ENCODE measurements at regions not wholly inside any gene's neighbourhood (a gene's known extent, or its start where the extent isn't known, plus 50 kb on each side); places are given as distances from the start of the nearest gene placed in this dataset.

DNA sequence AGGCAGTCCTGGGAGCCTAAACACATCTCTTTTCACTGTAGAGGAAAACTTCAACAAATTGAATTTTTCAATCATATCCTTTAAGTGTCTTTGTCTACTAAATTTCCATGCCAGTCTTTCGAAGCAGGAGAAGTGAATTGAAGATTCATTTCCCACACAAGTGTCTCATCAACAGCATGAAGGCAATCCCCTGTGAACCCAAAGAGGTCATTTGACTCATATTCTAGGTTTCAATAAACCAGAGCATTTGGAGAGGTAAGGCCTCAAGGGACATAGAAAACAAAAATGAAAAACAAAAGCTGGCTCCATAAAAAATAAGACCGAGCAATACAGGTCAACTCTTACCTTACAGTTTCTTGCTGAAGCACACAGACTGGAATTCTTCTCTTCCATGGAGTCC lies 94.1 kb upstream of the ATP1B1 start:
- no peak for TF ChIP-seq CTCF (IDR thresholded peaks at IDR 0.05; ENCODE audit: insufficient read depth, missing control alignments)
- no peak for DNase-seq (ENCODE audit: insufficient read length, low spot score)
- no peak for FAIRE-seq

DNA sequence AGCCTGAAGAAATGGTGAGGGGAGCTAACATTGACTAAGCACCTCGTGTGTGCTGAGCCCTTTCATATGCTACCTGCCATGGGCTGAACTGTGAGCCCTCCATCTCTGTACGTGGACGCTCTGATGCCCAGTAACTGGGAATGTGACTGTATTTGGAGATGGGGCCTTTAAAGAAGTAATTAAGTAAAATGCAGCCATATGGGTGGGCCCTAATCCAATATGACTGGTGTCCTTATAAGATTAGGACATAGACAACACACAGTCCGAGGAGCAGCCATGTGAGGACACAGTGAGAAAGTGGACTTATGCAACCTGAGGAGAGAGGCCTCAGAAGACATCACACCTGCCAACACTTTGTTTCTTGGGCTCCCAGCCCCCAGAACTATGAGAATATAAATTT lies 92.7 kb upstream of the ATP1B1 start:
- no peak for TF ChIP-seq CTCF (IDR thresholded peaks at IDR 0.05; ENCODE audit: insufficient read depth, missing control alignments)
- DNase-seq (ENCODE audit: insufficient read length, low spot score), result no peak
- no peak for FAIRE-seq

DNA sequence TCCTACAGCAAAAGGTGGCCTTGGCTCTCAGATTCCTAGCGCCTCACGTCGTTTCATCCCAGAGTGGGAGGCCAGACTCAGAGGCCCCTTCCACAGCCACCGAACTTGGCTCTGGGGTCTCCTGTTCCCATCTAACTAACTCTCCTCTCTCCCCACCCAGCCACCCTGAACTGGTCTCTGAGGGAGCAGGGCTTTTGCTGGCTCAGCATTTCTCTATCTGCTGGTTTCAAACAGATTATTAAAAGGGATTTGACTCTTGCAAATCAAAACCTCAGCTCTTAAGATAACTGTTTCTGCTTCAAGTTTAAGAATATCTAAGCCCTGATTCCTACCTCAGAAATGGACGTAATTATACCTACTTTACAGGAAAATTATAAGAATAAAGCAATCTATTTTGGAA lies 91.0 kb upstream of the ATP1B1 start:
- TF ChIP-seq CTCF (IDR thresholded peaks at IDR 0.05; ENCODE audit: insufficient read depth, missing control alignments), result no peak
- DNase-seq (ENCODE audit: insufficient read length, low spot score) (no peak), FAIRE-seq (no peak)

GRCh38 chr1:169018751-169019150 lies 87.7 kb upstream of the ATP1B1 start:
- no peak for FAIRE-seq
- DNase-seq (ENCODE audit: insufficient read length, low spot score), result no peak
- TF ChIP-seq CTCF (IDR thresholded peaks at IDR 0.05; ENCODE audit: insufficient read depth, missing control alignments), result no peak

DNA sequence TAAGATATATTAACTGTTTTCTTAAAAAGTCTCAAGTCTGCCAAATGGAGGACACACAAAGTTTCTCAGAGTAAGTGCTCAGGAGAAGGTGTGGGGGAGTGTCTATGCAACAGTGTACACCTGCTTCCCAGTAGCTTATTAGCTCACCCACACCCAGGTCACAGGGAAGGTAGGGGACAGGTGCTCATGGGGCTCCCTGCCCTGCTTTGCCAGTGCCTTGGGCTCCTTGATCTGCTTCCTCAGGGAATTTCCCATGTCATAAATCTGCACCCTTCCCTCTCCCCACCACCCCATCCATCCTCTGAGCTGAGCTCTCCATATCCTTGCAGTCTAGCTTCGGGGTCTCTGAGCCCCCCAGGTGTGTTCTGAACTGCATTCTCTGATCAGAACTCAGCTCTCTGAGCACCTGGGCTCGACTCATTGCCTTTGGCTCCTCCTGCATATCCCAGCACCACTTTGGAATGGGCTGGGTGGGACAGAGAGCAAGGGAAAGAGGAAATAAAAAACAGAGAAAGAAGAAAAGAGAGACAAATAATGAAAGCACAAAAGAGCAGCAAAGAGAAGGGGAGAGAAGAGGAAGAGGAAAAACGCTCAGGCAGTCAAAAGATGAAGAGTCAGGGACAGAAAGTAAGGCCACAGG lies 87.0 kb upstream of the ATP1B1 start:
- FAIRE-seq, result no peak
- no peak for TF ChIP-seq CTCF (IDR thresholded peaks at IDR 0.05; ENCODE audit: insufficient read depth, missing control alignments)
- DNase-seq (ENCODE audit: insufficient read length, low spot score), result no peak

DNA sequence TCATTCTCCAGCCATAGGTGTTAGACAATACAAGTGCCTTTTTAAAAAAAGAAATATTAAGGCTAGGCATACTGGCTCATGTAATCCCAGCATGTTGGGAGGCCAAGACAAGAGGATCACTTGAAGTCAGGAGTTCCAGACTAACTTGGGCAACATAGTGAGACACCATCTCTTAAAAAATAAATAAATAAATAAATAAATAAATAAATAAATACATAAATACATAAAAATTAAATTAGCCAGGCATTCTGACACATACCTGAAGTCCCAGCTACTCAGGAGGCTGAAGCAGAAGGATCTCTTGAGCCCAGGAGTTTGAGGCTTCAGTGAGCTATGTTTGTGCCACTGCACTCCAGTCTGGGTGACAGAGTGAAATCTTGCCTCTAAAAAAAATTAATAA lies 85.8 kb upstream of the ATP1B1 start:
- no peak for FAIRE-seq
- DNase-seq (ENCODE audit: insufficient read length, low spot score), result no peak
- TF ChIP-seq CTCF (IDR thresholded peaks at IDR 0.05; ENCODE audit: insufficient read depth, missing control alignments), result no peak

GRCh38 chr1:169022648-169023047 lies 83.8 kb upstream of the ATP1B1 start:
- FAIRE-seq, result no peak
- no peak for DNase-seq (ENCODE audit: insufficient read length, low spot score)
- no peak for TF ChIP-seq CTCF (IDR thresholded peaks at IDR 0.05; ENCODE audit: insufficient read depth, missing control alignments)
